SK-N-SH (cell line): ENCODE measurements at regions not wholly inside any gene's neighbourhood (a gene's known extent, or its start where the extent isn't known, plus 50 kb on each side); places are given as distances from the start of the nearest gene placed in this dataset.

Experiments
- CTCF ChIA-PET: fragments of 300-600, 350-600 bp; formaldehyde crosslinking; extraction: SDS; loops from one replicate; lab custom pipeline; 2021; lab: Yijun Ruan, JAX
- POLR2A ChIA-PET: fragments of 350-600 bp; sonication (Branson Sonifier 250); formaldehyde crosslinking; extraction: SDS; loops from one replicate; lab custom pipeline; 2020; ENCODE audit warnings: antibody characterized with exemption, inconsistent platforms; lab: Yijun Ruan, JAX
- DNase-seq: peaks from one replicate; pipeline ENCODE4 v3.0.0; 2012
- H2AFZ ChIP-seq: fragments of 200-600 bp; sonication (generic); 2 replicates; pipeline ENCODE4 v1.8.1; 2016; ENCODE audit warnings: antibody characterized with exemption, mild to moderate bottlenecking, low read depth
- H3F3A ChIP-seq: fragments of 200-600 bp; sonication (generic); replicated peaks from 2 replicates; pipeline ENCODE3; 2016; ENCODE audit warnings: antibody characterized with exemption, mild to moderate bottlenecking; ENCODE audit not compliant: insufficient read depth
- H3K27ac ChIP-seq, 2 experiments: fragments of 200-500 bp in 1 of 2; fragments of 200-600 bp in 1 of 2; sonication (Bioruptor generic) in 1 of 2; sonication (generic), shearing (Covaris generic) in 1 of 2; 2 replicates each; pipeline versions ENCODE4 v1.5.1 to v1.6.1; 2014 to 2016; ENCODE audit warnings: low read depth in 2 of 2, inconsistent platforms in 1 of 2, low read length in 1 of 2, mild to moderate bottlenecking in 1 of 2, mixed read lengths in 1 of 2
- H3K27me3 ChIP-seq: fragments of 200-600 bp; sonication (generic), shearing (Covaris generic); 2 replicates; pipeline ENCODE4 v1.6.1; 2016; ENCODE audit warnings: mixed run types; ENCODE audit not compliant: insufficient read depth
- H3K36me3 ChIP-seq, 2 experiments: fragments of 200-500 bp in 1 of 2; fragments of 200-600 bp in 1 of 2; sonication (Bioruptor generic) in 1 of 2; sonication (generic) in 1 of 2; replicated peaks in 1 of 2; 2 replicates each; pipeline versions ENCODE3 to v1.5.1; 2014 to 2016; ENCODE audit warnings: low read length in 1 of 2, mild to moderate bottlenecking in 1 of 2; ENCODE audit not compliant: insufficient read depth in 2 of 2, control insufficient read depth in 1 of 2
- H3K4me1 ChIP-seq, 2 experiments: fragments of 200-500 bp in 1 of 2; fragments of 200-600 bp in 1 of 2; sonication (Bioruptor generic) in 1 of 2; sonication (generic), shearing (Covaris generic) in 1 of 2; 2 replicates each; pipeline versions ENCODE4 v1.5.1 to v1.6.1; 2014 to 2016; ENCODE audit warnings: low read depth in 1 of 2, low read length in 1 of 2, mixed run types in 1 of 2; ENCODE audit not compliant: insufficient read depth in 2 of 2, control insufficient read depth in 1 of 2
- H3K4me2 ChIP-seq: fragments of 200-600 bp; sonication (generic), shearing (Covaris generic); 2 replicates; pipeline ENCODE4 v1.6.1; 2017; ENCODE audit warnings: mixed run types
- H3K4me3 ChIP-seq, 2 experiments: fragments of 200-500 bp in 1 of 2; fragments of 200-600 bp in 1 of 2; sonication (Bioruptor generic) in 1 of 2; sonication (generic), shearing (Covaris generic) in 1 of 2; 2 replicates each; pipeline versions ENCODE4 v1.5.1 to v1.8.1; 2014 to 2016; ENCODE audit warnings: low read depth in 2 of 2, inconsistent platforms in 1 of 2, low read length in 1 of 2, mild to moderate bottlenecking in 1 of 2, mixed read lengths in 1 of 2, moderate library complexity in 1 of 2
- H3K79me2 ChIP-seq: fragments of 200-600 bp; sonication (generic); 2 replicates; pipeline ENCODE4 v1.8.1; 2017; ENCODE audit warnings: mild to moderate bottlenecking; ENCODE audit not compliant: insufficient read depth
- H3K9ac ChIP-seq: fragments of 200-600 bp; sonication (generic); 2 replicates; pipeline ENCODE4 v1.6.1; 2017; ENCODE audit warnings: mixed run types
- H3K9me2 ChIP-seq: fragments of 200-600 bp; sonication (generic); 2 replicates; pipeline ENCODE4 v1.6.1; 2017; ENCODE audit warnings: mixed run types
- H3K9me3 ChIP-seq: fragments of 200-600 bp; sonication (generic); 2 replicates; pipeline ENCODE4 v1.6.1; 2017; ENCODE audit warnings: mixed run types, mild to moderate bottlenecking, moderate library complexity
- H4K20me1 ChIP-seq: fragments of 200-600 bp; sonication (generic); 2 replicates; pipeline ENCODE4 v1.6.1; 2017; ENCODE audit warnings: mild to moderate bottlenecking, mixed run types; ENCODE audit not compliant: insufficient read depth
- CTCF ChIP-seq: fragments of 200-600 bp; sonication (generic); IDR thresholded peaks from 2 replicates; pipeline ENCODE4 v1.6.1; 2017; ENCODE audit warnings: antibody characterized with exemption, mild to moderate bottlenecking, moderate library complexity
- EP300 ChIP-seq, 2 experiments: IDR thresholded peaks; 2 replicates each; pipeline versions ENCODE4 v1.4.0 to v1.6.1; 2012; ENCODE audit warnings: borderline replicate concordance in 1 of 2, low read depth in 1 of 2, low read length in 1 of 2
- FOXM1 ChIP-seq: IDR thresholded peaks from 2 replicates; pipeline ENCODE4 v1.4.0; 2012; ENCODE audit warnings: low read depth, mild to moderate bottlenecking
- GABPA ChIP-seq: IDR thresholded peaks from 2 replicates; pipeline ENCODE4 v1.4.0; 2012; ENCODE audit warnings: low read depth, mild to moderate bottlenecking
- RAD21 ChIP-seq: IDR thresholded peaks from 2 replicates; pipeline ENCODE4 v1.6.1; 2012; ENCODE audit warnings: mild to moderate bottlenecking, low read length
- TEAD4 ChIP-seq: IDR thresholded peaks from 2 replicates; pipeline ENCODE4 v1.4.0; 2012; ENCODE audit warnings: mild to moderate bottlenecking, borderline replicate concordance; ENCODE audit not compliant: insufficient read depth
- USF1 ChIP-seq: IDR thresholded peaks from 2 replicates; pipeline ENCODE4 v1.4.0; 2012; ENCODE audit warnings: low read depth, borderline replicate concordance
- WGBS: methylation state at CpG from one replicate; pipeline ENCODE4 v1.1.6; 2017; ENCODE audit warnings: low lambda C conversion rate; 5-methylcytosine and 5-hydroxymethylcytosine counted together
- TF ChIP-seq, protein P1 (sequence below): IDR thresholded peaks from 2 replicates; pipeline ENCODE4 v1.4.0; 2012; ENCODE audit warnings: low read depth, borderline replicate concordance

- H3K9me2 ChIP-seq = no peaks in the 10 kb centered on the region
- no peak overlapping the region for H3K4me2 ChIP-seq
- no peak overlapping the region for H3K9ac ChIP-seq
- H3F3A ChIP-seq = no peaks in the 10 kb centered on the region
- no peaks in the 10 kb centered on the region for H4K20me1 ChIP-seq
- WGBS = 8% methylated on average over 1 of the region's 1 CpG
- no peaks in the 10 kb centered on the region for H3K4me1 ChIP-seq
- DNase-seq = no peak
- H2AFZ ChIP-seq = no peak overlapping the region
- H3K36me3 ChIP-seq = no peaks in the 10 kb centered on the region
- peaks cover 4% of the 10 kb centered on the region; the same call in 1 of the 2 replicates for H3K27me3 ChIP-seq
- POLR2A ChIA-PET = no interaction called here
- H3K9me3 ChIP-seq = no peaks in the 10 kb centered on the region
- no peak overlapping the region for H3K27ac ChIP-seq
- CTCF ChIA-PET = no interaction called here
- no peaks in the 10 kb centered on the region for H3K79me2 ChIP-seq
- no peak for TF ChIP-seq CTCF
- no peak for TF ChIP-seq EP300 (IDR thresholded peaks at IDR 0.05; ENCODE audit: borderline replicate concordance in 1 of 2, low read depth in 1 of 2, low read length in 1 of 2)
- TF ChIP-seq, all 33 proteins: peak for 0
- no peak overlapping the region for H3K4me3 ChIP-seq
Observed at GRCh38 chr4:110955748-110956147, 332.9 kb upstream of the PITX2 start.

GRCh38 chr4:110959041-110959643 lies 336.3 kb upstream of the PITX2 start:
- POLR2A ChIA-PET = no interaction called here
- Histone ChIP-seq H3K27me3 (peaks cover 12% of the 10 kb centered on the region; the same call in 1 of the 2 replicates), H3K4me2 (no peak overlapping the region), H3K4me1 (no peaks in the 10 kb centered on the region; a peak in 1 of 4 replicates), H3K79me2 (no peaks in the 10 kb centered on the region)
- TF ChIP-seq RAD21 (peak; percentile 35; the same call in 1 of the 2 replicates), GABPA (no peak), FOXM1 (no peak), USF1 (no peak), TEAD4 (no peak), CTCF (peak; percentile 58)
- TF ChIP-seq, protein P1, sequence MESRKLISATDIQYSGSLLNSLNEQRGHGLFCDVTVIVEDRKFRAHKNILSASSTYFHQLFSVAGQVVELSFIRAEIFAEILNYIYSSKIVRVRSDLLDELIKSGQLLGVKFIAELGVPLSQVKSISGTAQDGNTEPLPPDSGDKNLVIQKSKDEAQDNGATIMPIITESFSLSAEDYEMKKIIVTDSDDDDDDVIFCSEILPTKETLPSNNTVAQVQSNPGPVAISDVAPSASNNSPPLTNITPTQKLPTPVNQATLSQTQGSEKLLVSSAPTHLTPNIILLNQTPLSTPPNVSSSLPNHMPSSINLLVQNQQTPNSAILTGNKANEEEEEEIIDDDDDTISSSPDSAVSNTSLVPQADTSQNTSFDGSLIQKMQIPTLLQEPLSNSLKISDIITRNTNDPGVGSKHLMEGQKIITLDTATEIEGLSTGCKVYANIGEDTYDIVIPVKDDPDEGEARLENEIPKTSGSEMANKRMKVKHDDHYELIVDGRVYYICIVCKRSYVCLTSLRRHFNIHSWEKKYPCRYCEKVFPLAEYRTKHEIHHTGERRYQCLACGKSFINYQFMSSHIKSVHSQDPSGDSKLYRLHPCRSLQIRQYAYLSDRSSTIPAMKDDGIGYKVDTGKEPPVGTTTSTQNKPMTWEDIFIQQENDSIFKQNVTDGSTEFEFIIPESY = no peak
- TF ChIP-seq, all 33 proteins: peak for 2
- no peak for DNase-seq
- no peaks in the 10 kb centered on the region for H3K9me2 ChIP-seq
- H2AFZ ChIP-seq = no peak overlapping the region
- CTCF ChIA-PET = interaction anchor here (0.7 kb wide), 1 partner anchor 777 kb away, joined by 3 read pairs; no protein-coding TSS in a partner anchor
- H3K9me3 ChIP-seq = no peaks in the 10 kb centered on the region
- H4K20me1 ChIP-seq = no peaks in the 10 kb centered on the region
- no peak overlapping the region for H3K9ac ChIP-seq
- no peaks in the 10 kb centered on the region for H3K36me3 ChIP-seq
- H3K27ac ChIP-seq = no peak overlapping the region
- no peak overlapping the region for H3K4me3 ChIP-seq
- H3F3A ChIP-seq = no peaks in the 10 kb centered on the region
